HG02870 (cell line): ENCODE measurements at regions not wholly inside any gene's neighbourhood (a gene's known extent, or its start where the extent isn't known, plus 50 kb on each side); places are given as distances from the start of the nearest gene placed in this dataset.

Source experiments
- ATAC-seq: cut with Tn5 transposase; IDR thresholded peaks from one replicate; pipeline ENCODE4 v1.9.1; 2021; ENCODE audit warnings: mild to moderate bottlenecking, moderate library complexity; ENCODE audit not compliant: unreplicated experiment

DNA sequence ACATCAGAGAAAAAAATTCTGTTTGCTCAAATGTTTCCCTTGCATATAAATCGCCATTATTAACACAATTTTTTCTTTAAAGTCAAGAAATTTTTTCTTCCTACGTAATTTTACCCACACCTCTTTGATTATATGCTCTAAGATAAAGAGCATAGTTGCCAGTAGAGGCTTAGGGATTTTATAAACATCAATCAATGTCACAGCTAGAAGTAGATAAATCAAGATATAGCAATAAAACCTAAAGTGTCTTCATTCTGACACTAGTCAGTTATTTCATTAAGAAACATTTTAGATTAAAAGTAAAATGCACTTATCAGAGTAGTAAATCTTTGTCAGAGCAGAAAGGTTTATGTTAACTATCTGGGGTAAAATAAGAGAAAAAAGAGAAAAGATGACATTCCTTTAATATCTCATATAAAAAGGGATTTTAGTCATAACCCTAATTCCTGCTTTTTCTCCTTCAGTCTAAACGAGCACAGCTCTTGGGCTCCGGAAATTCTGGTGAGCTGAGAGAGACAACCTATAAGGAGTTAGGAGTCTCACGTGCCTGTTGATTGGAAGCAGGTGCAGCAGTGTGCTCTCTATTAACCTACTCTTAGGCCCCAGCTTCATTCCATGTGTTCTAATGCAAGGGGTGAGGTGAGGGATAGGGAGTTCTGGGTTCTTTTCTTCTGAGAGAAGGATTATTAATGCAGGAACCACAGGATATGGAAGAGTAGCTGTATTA lies 172.4 kb upstream of the GULP1 start:
- no peak for ATAC-seq

DNA sequence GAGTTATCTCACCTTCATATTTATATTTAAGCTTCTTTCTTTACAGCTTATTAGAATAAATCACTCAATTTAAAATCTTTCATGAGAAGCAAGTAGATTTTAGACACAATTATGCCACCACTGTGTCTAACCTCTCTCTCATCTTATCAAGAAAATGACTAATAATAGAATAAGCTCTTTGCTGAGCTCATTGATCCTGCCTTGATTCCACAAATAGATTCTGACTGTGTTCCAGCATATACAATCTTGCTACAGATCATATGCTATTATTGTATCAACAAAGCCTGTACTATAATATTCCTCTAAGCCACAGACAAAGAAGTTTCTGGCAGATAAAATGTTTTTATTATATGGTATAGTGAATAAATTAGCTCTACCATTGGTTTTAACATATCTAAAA lies 168.7 kb upstream of the GULP1 start:
- ATAC-seq: no peak

GRCh38 chr2:188129677-188130076 lies 162.0 kb upstream of the GULP1 start:
- ATAC-seq: no peak

GRCh38 chr2:188130317-188130716 lies 161.4 kb upstream of the GULP1 start:
- ATAC-seq: no peak

- ATAC-seq: no peak
Observed at GRCh38 chr2:188131281-188131680, 160.4 kb upstream of the GULP1 start.

GRCh38 chr2:188132385-188132784 lies 159.3 kb upstream of the GULP1 start:
- ATAC-seq: no peak

GRCh38 chr2:188134241-188134640 lies 157.4 kb upstream of the GULP1 start:
- no peak for ATAC-seq

DNA sequence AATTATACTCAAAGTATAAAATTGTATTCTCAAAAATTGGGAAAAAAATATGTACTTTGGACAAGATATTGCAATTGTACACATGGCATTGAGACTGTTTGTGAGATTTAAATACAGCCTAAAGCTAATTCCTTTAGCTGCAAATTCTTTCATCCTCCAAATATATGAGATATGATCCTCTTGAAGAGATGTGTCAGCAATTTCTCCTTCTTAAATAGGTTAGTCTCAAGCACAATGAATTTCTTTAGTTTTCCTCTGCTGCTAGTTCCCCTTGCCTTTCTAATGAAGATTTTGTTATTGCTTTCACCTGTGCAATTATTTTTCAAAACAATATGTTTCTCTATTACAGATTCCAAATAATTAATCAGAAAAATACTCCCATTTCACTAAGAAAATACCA lies 153.4 kb upstream of the GULP1 start:
- no peak for ATAC-seq

GRCh38 chr2:188142088-188142487 lies 149.6 kb upstream of the GULP1 start:
- no peak for ATAC-seq

DNA sequence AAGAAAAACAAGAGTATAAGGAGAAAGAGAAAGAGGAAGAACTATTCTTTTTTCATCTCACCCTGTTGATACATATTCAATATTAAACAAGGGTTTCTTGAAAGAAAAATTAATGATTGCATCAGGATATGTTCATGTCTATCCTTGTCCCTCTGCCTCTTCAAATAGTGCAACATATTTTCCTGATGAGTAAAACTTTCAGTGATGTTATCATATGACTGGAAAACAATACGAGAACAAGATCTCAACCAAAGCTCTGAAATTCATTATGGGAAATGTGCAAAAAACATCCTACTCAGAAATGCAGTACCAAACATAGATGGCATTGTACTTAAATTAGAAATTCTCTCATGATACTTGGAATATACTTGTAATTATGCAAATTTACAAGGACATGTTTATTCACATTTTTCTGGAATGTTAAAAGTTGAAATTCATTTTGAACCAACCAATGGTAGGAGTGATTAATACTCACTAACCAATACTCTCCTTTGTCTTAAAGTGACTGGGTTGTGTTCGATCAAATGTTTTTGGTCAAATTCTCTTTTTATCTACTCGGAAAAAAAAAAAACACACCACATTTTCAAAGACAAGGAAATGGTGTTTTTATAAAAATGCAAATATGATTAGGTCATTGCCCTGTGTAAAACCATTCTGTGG lies 148.9 kb upstream of the GULP1 start:
- ATAC-seq: no peak

DNA sequence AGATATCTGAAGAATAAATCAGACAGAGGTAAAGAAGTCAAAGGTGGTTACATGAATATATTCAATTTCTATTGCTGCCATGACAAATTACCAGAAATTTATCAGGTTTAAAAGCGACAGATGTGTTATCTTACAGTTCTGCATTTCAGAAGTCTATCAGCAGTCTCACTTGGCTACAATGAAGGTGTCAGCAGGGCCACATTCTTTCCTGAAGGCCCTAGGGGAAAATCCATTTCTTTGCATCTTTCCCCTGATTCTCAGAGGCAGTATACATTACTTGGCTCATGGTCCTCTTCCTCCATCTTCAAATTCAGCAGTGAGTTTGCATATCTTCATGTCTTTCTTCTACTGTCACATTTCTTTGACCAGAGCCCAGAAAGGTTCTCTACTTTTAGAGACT lies 145.8 kb upstream of the GULP1 start:
- no peak for ATAC-seq

- ATAC-seq: no peak
Observed at GRCh38 chr2:188146888-188147287, 144.8 kb upstream of the GULP1 start.

GRCh38 chr2:188151670-188152069 lies 140.0 kb upstream of the GULP1 start:
- ATAC-seq: no peak

DNA sequence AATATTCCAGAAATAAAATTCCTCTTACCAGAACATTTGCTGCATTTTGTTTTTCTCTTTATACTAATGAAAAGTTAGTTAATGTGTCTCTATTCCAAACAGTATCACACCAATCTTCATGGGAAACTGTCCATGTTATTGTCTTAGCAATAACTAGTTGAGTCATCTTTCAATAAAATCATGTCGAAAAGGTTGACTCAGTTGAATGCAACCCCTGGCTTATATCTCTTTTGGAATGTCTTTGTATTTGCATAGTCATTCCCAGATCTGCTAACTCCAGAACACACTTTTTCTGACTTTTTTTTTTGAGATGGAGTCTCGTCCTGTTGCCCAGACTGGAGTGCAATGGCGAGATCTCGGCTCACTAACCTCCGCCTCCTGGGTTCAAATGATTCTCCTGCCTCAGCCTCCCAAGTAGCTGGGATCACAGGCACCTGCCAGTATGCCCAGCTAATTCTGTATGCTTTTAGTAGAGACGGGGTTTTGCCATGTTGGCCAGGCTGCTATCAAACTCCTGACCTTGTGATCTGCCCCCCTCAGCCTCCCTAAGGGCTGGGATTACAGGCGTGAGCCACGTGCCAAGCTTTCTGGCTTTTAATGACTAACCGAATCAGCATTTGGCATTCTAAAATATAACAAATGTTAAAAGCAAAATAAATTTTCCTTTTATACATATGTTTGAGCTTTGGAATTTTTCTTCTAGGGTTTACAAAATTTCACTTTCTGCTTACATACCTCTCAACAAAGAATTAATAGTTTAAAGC lies 133.2 kb upstream of the GULP1 start:
- no peak for ATAC-seq

DNA sequence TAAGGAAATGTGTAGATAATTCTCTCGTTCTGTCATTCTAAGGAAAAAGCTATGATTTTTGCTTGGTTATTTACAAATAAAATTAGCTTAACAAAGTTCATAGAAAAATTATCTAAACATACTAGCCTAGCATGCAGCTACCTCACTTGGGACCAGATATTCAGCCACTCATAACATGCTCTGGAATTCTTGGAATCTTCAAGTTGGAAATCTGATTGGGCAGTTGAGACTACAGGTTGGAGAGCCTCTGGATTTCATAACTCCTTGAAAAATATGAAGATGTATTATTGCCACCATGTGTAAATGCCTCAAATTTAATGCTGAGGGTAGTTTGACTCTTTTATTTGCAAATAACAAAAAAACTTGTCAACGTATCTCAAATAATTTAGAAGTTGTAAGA lies 132.2 kb upstream of the GULP1 start:
- no peak for ATAC-seq

GRCh38 chr2:188170356-188170755 lies 121.3 kb upstream of the GULP1 start:
- ATAC-seq: no peak

DNA sequence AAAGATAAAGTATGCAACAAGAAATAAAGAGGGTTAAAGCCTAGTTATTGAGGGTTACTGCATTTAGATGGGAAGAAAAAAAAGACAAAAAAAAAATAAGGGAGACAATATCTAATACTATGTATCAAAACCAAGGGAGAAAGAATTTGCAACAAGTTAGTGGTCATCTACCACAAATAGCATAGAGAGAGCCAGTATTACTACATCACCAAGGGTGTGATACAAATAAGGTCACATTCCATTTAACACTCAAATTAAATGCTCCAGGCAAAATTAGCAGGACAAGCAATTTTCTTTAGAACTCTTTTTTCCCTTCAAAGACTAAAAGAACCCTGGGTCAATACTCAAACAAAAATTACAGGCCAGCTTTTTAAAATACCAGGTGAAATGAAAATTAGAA lies 115.1 kb upstream of the GULP1 start:
- no peak for ATAC-seq

DNA sequence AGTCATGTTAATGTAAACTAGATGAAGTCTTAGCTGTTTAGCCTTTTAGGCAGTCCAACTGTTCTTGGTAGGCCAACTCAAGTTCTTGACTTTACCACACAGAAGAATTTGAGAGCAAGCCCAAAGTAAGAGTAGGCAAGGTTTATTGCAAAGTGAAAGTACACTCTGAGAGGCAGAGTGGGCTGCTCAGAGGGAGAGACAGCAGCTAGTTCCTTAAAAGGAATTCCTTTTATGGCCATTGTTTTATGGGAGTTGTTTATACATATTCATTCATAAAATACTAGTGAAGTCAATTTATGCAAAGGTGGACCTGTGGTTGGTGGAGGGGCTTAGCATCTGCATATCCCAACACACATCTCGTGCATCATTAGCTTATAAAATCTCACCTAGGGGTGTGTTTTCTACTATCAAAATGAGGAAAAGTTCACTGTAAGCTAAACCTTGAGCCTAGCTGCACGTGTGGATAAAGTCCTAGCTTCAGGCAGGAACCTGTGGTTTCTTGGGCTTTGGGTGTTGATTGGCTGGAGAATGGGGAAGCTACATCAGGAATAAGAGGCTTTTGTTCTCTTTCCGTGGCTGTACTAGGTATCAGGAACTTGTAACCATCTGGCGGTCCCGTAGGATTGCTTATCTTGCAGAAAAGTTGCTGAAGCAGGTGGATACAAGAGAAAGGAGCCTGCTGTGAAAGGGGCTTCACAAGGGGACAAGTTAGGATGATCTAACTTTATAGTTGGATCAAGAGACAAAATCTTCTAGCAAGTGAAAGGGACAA lies 110.4 kb upstream of the GULP1 start:
- ATAC-seq: no peak

DNA sequence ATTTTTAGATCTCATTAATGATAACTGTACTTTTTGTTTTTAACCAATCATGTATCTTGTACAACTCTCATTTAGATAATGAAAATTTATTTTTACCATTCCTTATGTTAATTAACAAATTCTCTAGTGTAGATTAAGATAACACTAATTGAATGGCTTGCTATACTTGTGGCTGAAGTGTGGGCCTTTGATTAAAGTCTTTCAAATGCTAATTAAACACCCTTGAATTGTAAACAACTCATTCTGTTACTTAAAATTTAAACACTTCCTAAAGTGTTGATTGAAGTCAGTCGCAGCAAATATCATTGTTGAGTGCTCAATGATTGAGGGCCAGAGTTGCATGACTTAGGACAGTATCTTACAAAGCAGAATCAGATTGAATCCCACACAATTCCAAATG lies 109.8 kb upstream of the GULP1 start:
- no peak for ATAC-seq

DNA sequence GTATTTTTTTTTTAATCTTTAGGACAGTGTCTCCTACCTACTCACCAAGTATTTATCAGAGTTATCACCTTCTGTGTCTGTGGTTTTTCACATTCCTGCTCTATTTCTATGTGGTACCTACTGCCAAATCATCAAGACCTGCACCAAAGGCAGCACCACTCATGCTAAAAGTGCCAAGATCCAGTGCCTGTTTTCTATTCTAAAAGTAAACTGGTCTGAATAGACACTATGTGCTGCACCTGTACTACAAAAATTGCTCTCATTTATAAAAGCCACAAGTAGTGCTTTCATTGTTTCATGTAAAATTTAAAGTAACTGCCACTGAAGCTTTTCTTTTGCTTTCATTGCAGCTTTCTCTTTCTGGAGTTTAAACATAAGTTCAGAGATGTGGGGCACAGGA lies 103.9 kb upstream of the GULP1 start:
- no peak for ATAC-seq

DNA sequence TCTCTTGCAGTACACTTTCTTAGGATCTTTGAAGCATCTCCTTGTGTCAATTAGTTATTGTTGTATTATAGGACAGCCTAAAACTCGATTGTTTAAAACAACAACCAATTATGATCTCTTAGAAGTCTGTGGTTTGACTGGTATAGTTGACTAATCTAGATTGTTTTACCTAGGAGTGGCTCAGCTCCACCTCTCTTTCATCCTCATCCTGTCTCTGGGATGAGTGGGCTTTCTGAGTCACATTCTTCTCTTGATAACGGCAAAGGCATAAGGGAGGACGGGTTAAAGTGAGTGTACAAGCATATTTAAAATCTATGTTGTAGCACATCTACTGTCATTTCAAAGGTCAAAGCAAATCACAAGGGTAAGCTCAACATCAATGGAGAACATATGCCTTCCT lies 102.3 kb upstream of the GULP1 start:
- no peak for ATAC-seq
